Smooth muscle cell (in vitro differentiated cells): ENCODE measurements at regions not wholly inside any gene's neighbourhood (a gene's known extent, or its start where the extent isn't known, plus 50 kb on each side); places are given as distances from the start of the nearest gene placed in this dataset.

Experiments
- DNase-seq: peaks from one replicate; lab custom pipeline; 2025; ENCODE audit not compliant: unreplicated experiment; lab: John Stamatoyannopoulos, UW
- H2AFZ ChIP-seq: fragments of 200-600 bp; sonication (generic); 2 replicates; pipeline ENCODE4 v1.6.0; 2016; ENCODE audit warnings: antibody characterized with exemption, low read depth, mild to moderate bottlenecking
- H3F3A ChIP-seq: fragments of 200-600 bp; sonication (generic); 2 replicates; pipeline ENCODE4 v1.6.0; 2017; ENCODE audit warnings: antibody characterized with exemption, low read depth
- H3K27ac ChIP-seq: fragments of 200-600 bp; sonication (generic); 2 replicates; pipeline ENCODE4 v1.5.1; 2016; ENCODE audit warnings: low read depth, mild to moderate bottlenecking
- H3K27me3 ChIP-seq: fragments of 200-600 bp; sonication (generic); 2 replicates; pipeline ENCODE4 v1.6.1; 2016; ENCODE audit warnings: low read depth, mild to moderate bottlenecking
- H3K36me3 ChIP-seq: fragments of 200-600 bp; sonication (generic); 2 replicates; pipeline ENCODE4 v1.5.1; 2016; ENCODE audit warnings: low read depth
- H3K4me1 ChIP-seq: fragments of 200-600 bp; sonication (generic); 2 replicates; pipeline ENCODE4 v1.5.1; 2016; ENCODE audit warnings: low read depth
- H3K4me2 ChIP-seq: fragments of 200-600 bp; sonication (generic); 2 replicates; pipeline ENCODE4 v1.6.0; 2016; ENCODE audit warnings: mild to moderate bottlenecking
- H3K4me3 ChIP-seq: fragments of 200-600 bp; sonication (generic); 2 replicates; pipeline ENCODE4 v1.5.1; 2016; ENCODE audit warnings: mild to moderate bottlenecking
- H3K79me2 ChIP-seq: fragments of 200-600 bp; sonication (generic); 2 replicates; pipeline ENCODE4 v1.6.0; 2016; ENCODE audit warnings: low read depth, mild to moderate bottlenecking
- H3K9ac ChIP-seq: fragments of 200-600 bp; sonication (generic); 2 replicates; pipeline ENCODE4 v1.6.0; 2016; ENCODE audit warnings: low read depth
- H3K9me3 ChIP-seq: fragments of 200-600 bp; sonication (generic); replicated peaks from 2 replicates; pipeline ENCODE4 v1.5.1; 2016; ENCODE audit warnings: low read depth
- H4K20me1 ChIP-seq: fragments of 200-600 bp; sonication (generic); 2 replicates; pipeline ENCODE4 v1.6.0; 2016; ENCODE audit warnings: low read depth
- WGBS: methylation state at CpG from one replicate; pipeline ENCODE4 v1.1.7; 2016; ENCODE audit warnings: low lambda C conversion rate; 5-methylcytosine and 5-hydroxymethylcytosine counted together
- TF ChIP-seq, protein P1 (sequence below): fragments of 200-600 bp; sonication (generic); IDR thresholded peaks from 2 replicates; pipeline ENCODE4 v1.5.1; 2017; ENCODE audit warnings: borderline replicate concordance, mild to moderate bottlenecking, antibody characterized with exemption; ENCODE audit not compliant: insufficient read depth, poor library complexity, severe bottlenecking

DNA sequence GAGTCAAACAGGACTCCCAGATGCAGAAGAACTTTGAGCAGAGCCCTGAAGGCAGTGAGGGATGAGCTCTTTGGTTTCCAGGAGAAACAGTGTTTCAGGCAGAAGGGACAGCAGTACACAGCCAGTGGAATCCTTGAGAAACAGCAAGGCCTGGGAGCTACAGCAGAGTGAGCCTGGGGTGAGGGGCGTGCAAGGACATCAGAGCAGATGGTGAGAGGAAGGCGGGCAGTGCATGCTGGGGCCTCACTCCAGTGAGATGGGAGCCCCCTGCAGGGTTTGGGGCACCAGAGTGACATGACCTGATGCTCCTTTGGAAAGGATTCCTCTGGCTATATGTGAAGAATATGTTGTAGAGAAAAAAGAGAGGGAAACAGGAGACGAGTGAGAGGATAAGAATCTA is 98.1 kb upstream of the EGFL6 start:
- H3K4me3 ChIP-seq, result no peak overlapping the region
- no peaks in the 10 kb centered on the region for H3K36me3 ChIP-seq
- TF ChIP-seq, protein P1, sequence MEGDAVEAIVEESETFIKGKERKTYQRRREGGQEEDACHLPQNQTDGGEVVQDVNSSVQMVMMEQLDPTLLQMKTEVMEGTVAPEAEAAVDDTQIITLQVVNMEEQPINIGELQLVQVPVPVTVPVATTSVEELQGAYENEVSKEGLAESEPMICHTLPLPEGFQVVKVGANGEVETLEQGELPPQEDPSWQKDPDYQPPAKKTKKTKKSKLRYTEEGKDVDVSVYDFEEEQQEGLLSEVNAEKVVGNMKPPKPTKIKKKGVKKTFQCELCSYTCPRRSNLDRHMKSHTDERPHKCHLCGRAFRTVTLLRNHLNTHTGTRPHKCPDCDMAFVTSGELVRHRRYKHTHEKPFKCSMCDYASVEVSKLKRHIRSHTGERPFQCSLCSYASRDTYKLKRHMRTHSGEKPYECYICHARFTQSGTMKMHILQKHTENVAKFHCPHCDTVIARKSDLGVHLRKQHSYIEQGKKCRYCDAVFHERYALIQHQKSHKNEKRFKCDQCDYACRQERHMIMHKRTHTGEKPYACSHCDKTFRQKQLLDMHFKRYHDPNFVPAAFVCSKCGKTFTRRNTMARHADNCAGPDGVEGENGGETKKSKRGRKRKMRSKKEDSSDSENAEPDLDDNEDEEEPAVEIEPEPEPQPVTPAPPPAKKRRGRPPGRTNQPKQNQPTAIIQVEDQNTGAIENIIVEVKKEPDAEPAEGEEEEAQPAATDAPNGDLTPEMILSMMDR, result no peak
- no peak overlapping the region for H3K4me2 ChIP-seq
- H3F3A ChIP-seq, result peaks cover 14% of the 10 kb centered on the region
- H2AFZ ChIP-seq, result no peak overlapping the region
- 66% methylated on average over 3 of the region's 3 CpGs for WGBS
- DNase-seq, result no peak
- H3K27ac ChIP-seq, result no peak overlapping the region
- H3K4me1 ChIP-seq, result peaks cover 35% of the 10 kb centered on the region
- no peaks in the 10 kb centered on the region for H3K27me3 ChIP-seq
- no peaks in the 10 kb centered on the region for H3K9me3 ChIP-seq
- H3K79me2 ChIP-seq, result no peaks in the 10 kb centered on the region
- no peak overlapping the region for H3K9ac ChIP-seq
- H4K20me1 ChIP-seq, result no peaks in the 10 kb centered on the region

DNA sequence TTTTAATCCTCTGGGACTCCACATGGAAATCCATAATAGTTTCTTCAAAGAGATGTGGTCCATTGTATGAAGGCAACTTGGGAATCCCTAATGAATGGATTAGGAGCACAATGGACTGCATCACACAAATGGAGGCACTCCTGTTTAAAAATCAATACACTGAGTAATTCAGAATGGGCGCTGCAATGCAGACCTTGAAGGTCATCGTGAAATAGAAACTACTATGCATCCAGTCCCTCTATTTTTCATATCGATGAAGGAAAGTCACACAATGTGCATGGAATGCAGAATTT is 98.8 kb upstream of the EGFL6 start:
- H3K9me3 ChIP-seq, result no peaks in the 10 kb centered on the region
- H3K79me2 ChIP-seq, result no peaks in the 10 kb centered on the region
- H3K27me3 ChIP-seq, result no peaks in the 10 kb centered on the region
- no peaks in the 10 kb centered on the region for H4K20me1 ChIP-seq
- no peak overlapping the region for H2AFZ ChIP-seq
- peaks cover 14% of the 10 kb centered on the region for H3F3A ChIP-seq
- 100% methylated on average over 3 of the region's 3 CpGs for WGBS
- H3K4me1 ChIP-seq, result peaks cover 35% of the 10 kb centered on the region
- H3K9ac ChIP-seq, result no peak overlapping the region
- H3K36me3 ChIP-seq, result no peaks in the 10 kb centered on the region
- no peak for DNase-seq
- H3K4me3 ChIP-seq, result no peak overlapping the region
- H3K27ac ChIP-seq, result no peak overlapping the region
- no peak overlapping the region for H3K4me2 ChIP-seq
- TF ChIP-seq, protein P1, result no peak

DNA sequence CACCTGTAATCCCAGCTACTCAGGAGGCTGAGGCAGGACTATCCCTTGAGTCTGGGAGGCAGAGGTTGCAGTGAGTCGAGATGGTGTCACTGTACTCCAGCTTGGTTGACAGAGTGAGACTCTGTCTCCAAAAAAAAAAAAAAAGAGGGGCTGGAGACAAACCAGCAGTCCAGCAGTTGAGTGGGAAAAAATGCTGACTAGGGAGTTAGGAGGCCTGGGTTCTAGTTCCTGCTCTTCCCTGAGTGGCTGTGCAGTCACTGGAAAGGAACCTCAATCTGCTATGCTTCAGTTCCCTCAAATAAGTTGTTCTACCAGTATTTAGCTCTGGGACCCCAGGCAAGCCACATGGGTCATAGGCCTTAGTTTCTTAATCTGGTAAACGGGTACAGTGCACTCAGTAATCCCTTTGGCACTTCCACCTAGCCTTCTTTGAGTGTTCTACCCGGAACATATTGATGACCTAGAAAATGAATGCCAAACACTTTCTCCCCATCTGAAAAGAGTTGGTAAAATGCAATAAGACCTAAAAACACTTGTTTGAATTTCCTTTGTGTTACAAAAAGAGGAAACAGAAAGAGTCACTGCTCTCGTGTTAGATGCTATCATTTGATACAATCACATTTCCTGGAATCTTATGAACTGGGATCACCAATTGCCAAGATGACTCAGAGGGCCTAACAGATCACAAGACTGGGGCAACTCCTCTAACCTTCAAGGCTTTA is 99.3 kb upstream of the EGFL6 start:
- TF ChIP-seq, protein P1, result no peak
- peaks cover 14% of the 10 kb centered on the region for H3F3A ChIP-seq
- peaks cover 35% of the 10 kb centered on the region for H3K4me1 ChIP-seq
- no peak overlapping the region for H3K9ac ChIP-seq
- no peaks in the 10 kb centered on the region for H3K9me3 ChIP-seq
- H3K4me3 ChIP-seq, result no peak overlapping the region
- no peaks in the 10 kb centered on the region for H4K20me1 ChIP-seq
- no peak overlapping the region for H3K27ac ChIP-seq
- no peak overlapping the region for H3K4me2 ChIP-seq
- H2AFZ ChIP-seq, result no peak overlapping the region
- H3K27me3 ChIP-seq, result no peaks in the 10 kb centered on the region
- no peaks in the 10 kb centered on the region for H3K36me3 ChIP-seq
- 71% methylated on average over 4 of the region's 4 CpGs for WGBS
- no peaks in the 10 kb centered on the region for H3K79me2 ChIP-seq
- DNase-seq, result no peak

DNA sequence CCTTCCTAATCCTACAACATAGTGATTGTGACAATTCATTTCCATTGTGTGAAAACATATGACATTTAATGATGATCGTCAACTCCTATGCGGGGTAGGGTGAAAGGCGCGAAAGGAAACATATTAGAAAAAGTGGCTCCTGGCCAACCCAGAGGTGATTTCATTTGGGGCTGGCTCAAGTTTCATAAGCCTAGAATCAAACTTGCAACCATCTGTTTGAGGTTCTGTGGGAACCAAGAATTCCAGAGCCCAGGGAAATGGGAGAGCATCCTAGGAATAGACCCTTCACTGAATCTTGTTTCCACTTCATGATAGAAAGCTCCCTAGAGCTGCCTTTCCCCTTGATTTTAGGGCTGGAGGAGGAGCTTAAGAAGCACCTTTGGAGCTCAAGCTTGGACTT is 101.3 kb upstream of the EGFL6 start:
- no peak for DNase-seq
- H3K9ac ChIP-seq, result no peak overlapping the region
- no peaks in the 10 kb centered on the region for H3K9me3 ChIP-seq
- 99% methylated on average over 4 of the region's 4 CpGs for WGBS
- H3K4me2 ChIP-seq, result no peak overlapping the region
- no peak overlapping the region for H3K27ac ChIP-seq
- no peaks in the 10 kb centered on the region for H3K79me2 ChIP-seq
- peaks cover 13% of the 10 kb centered on the region for H3F3A ChIP-seq
- H3K27me3 ChIP-seq, result no peaks in the 10 kb centered on the region
- H3K4me1 ChIP-seq, result peaks cover 22% of the 10 kb centered on the region
- H3K36me3 ChIP-seq, result no peaks in the 10 kb centered on the region
- no peaks in the 10 kb centered on the region for H4K20me1 ChIP-seq
- no peak overlapping the region for H3K4me3 ChIP-seq
- TF ChIP-seq, protein P1, result no peak
- no peak overlapping the region for H2AFZ ChIP-seq
